B cell (primary cell): ENCODE measurements at regions not wholly inside any gene's neighbourhood (a gene's known extent, or its start where the extent isn't known, plus 50 kb on each side); places are given as distances from the start of the nearest gene placed in this dataset.

ENCODE experiments used
- ATAC-seq: fragments of 200-7000 bp; cut with Tn5 transposase; one replicate; pipeline ENCODE4 v1.10.0; 2021; ENCODE audit warnings: low read depth, mild to moderate bottlenecking, moderate number of reproducible peaks, moderate library complexity
- CTCF ChIA-PET: fragments of 350-600 bp; sonication (Branson Sonifier 250); formaldehyde crosslinking; loops from one replicate; lab custom pipeline; 2021; ENCODE audit warnings: antibody characterized with exemption, inconsistent platforms; lab: Charles Lee
- POLR2A ChIA-PET: fragments of 350-600 bp; sonication (Branson Sonifier 250); formaldehyde crosslinking; loops from one replicate; lab custom pipeline; 2021; ENCODE audit warnings: antibody characterized with exemption; lab: Charles Lee
- DNase-seq: peaks from one replicate; pipeline ENCODE4 v3.0.0; 2013
- H2AFZ ChIP-seq: 2 replicates; pipeline ENCODE4 v1.6.1; 2012; ENCODE audit warnings: mild to moderate bottlenecking, low read depth, low read length; ENCODE audit not compliant: insufficient read depth, poor library complexity, severe bottlenecking
- H3K27ac ChIP-seq, 2 donors: 1 replicate in 1 of 2; 2 replicates in 1 of 2; pipeline ENCODE4 v1.5.1; 2012 to 2013; ENCODE audit warnings: low read length in 2 of 2, mild to moderate bottlenecking in 2 of 2, moderate library complexity in 1 of 2
- H3K27me3 ChIP-seq, 4 experiments: fragments of 200-600 bp in 1 of 4; sonication (generic) in 1 of 4; replicated peaks in 1 of 4; 1 replicate in 2 of 4; 2 replicates in 2 of 4; pipeline versions ENCODE4 v1.6.1 to v1.7.0; 2013 to 2016; ENCODE audit warnings: low read length in 3 of 4, mild to moderate bottlenecking in 2 of 4, mixed read lengths in 1 of 4, moderate library complexity in 1 of 4; ENCODE audit not compliant: insufficient read depth in 4 of 4, control insufficient read depth in 3 of 4; ENCODE audit errors: control extremely low read depth in 1 of 4
- H3K36me3 ChIP-seq, 2 experiments: replicated peaks in 1 of 2; 1 replicate in 1 of 2; 2 replicates in 1 of 2; pipeline versions ENCODE4 v1.6.1 to v1.7.1; 2013; ENCODE audit warnings: low read length in 1 of 2; ENCODE audit not compliant: insufficient read depth in 2 of 2, control insufficient read depth in 1 of 2; ENCODE audit errors: control extremely low read depth in 1 of 2, extremely low read depth in 1 of 2
- H3K4me1 ChIP-seq, 2 donors: fragments of 200-600 bp in 1 of 2; sonication (generic) in 1 of 2; 1 replicate in 1 of 2; 2 replicates in 1 of 2; pipeline versions ENCODE4 v1.5.1 to v1.6.1; 2013 to 2017; ENCODE audit warnings: low read length in 2 of 2; ENCODE audit not compliant: control insufficient read depth in 2 of 2, insufficient read depth in 2 of 2
- H3K4me2 ChIP-seq: replicated peaks from 2 replicates; pipeline ENCODE3; 2012; ENCODE audit warnings: mild to moderate bottlenecking, low read depth, low read length; ENCODE audit not compliant: poor library complexity, severe bottlenecking
- H3K4me3 ChIP-seq, 5 experiments: fragments of 200-600 bp in 1 of 5; sonication (generic) in 1 of 5; 1 replicate in 3 of 5; 2 replicates in 2 of 5; pipeline versions ENCODE4 v1.5.1 to v1.7.0; 2011 to 2016; ENCODE audit warnings: low read length in 4 of 5, mild to moderate bottlenecking in 4 of 5, low read depth in 2 of 5, control low read depth in 1 of 5, moderate library complexity in 1 of 5; ENCODE audit not compliant: insufficient read depth in 1 of 5; ENCODE audit errors: control extremely low read depth in 1 of 5, extremely low read depth in 1 of 5
- H3K79me2 ChIP-seq: fragments of 200-600 bp; sonication (generic); one replicate; pipeline ENCODE4 v1.6.0; 2016; ENCODE audit warnings: low read length; ENCODE audit not compliant: control insufficient read depth, insufficient read depth
- H3K9ac ChIP-seq: fragments of 200-600 bp; sonication (generic); 2 replicates; pipeline ENCODE4 v1.6.1; 2017; ENCODE audit warnings: mild to moderate bottlenecking, low read length, moderate library complexity
- H3K9me3 ChIP-seq, 3 donors: one replicate each; pipeline versions ENCODE4 v1.6.1 to v1.7.1; 2013; ENCODE audit warnings: low read length in 2 of 3; ENCODE audit not compliant: control insufficient read depth in 2 of 3, insufficient read depth in 1 of 3; ENCODE audit errors: control extremely low read depth in 1 of 3
- H4K20me1 ChIP-seq: 2 replicates; pipeline ENCODE4 v1.6.0; 2012; ENCODE audit warnings: mild to moderate bottlenecking, low read length; ENCODE audit not compliant: insufficient read depth, control insufficient read depth, poor library complexity, severe bottlenecking
- H3K27ac Mint-ChIP-seq: one replicate; pipeline ENCODE4 v1.8.0; 2021; ENCODE audit warnings: mixed read lengths
- H3K27me3 Mint-ChIP-seq: one replicate; pipeline ENCODE4 v1.8.0; 2021; ENCODE audit warnings: mixed read lengths
- H3K4me1 Mint-ChIP-seq: one replicate; pipeline ENCODE4 v1.8.0; 2021; ENCODE audit warnings: mixed read lengths
- H3K4me3 Mint-ChIP-seq: one replicate; pipeline ENCODE4 v1.8.0; 2021; ENCODE audit warnings: mixed read lengths
- H3K9me3 Mint-ChIP-seq: one replicate; pipeline ENCODE4 v1.8.0; 2022; ENCODE audit warnings: mixed read lengths; ENCODE audit not compliant: insufficient read depth
- CTCF ChIP-seq: fragments of 200-600 bp; IDR thresholded peaks from one replicate; pipeline ENCODE4 v1.8.0; 2022; ENCODE audit warnings: antibody characterized with exemption, mild to moderate bottlenecking
- EZH2 ChIP-seq: IDR thresholded peaks from 2 replicates; pipeline ENCODE4 v1.6.1; 2012; ENCODE audit warnings: borderline replicate concordance, low read depth, mild to moderate bottlenecking, moderate library complexity, low read length; ENCODE audit not compliant: insufficient read depth, poor library complexity, severe bottlenecking
- WGBS: methylation state at CpG from one replicate; pipeline ENCODE4 v1.1.5; 2013; ENCODE audit warnings: missing lambda C conversion rate; ENCODE audit not compliant: insufficient coverage; 5-methylcytosine and 5-hydroxymethylcytosine counted together
- intact Hi-C: fragments of 100-400 bp; cut with micrococcal nuclease; formaldehyde crosslinking; loops from one replicate; pipeline ENCODE4 v1.10.0; 2022

DNA sequence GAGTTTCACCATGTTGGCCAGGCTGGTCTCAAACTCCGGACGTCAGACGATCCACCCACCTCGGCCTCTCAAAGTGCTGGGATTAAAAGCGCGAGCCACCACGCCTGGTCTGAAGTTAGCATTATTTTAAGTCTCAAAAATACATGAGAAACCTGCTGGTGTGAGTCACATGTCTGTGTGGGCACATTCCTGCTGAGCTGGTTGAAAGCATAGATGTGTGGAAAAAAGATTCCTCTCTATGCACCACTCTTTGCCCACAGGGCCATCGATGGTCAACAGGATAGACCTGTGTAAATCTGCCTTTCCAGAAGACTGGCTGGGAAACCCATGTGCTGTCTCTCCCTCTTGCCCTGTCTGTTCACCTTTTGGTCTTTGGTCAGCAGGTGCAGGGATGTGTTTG, 63.5 kb downstream of the CHRD start:
- no peaks in the 10 kb centered on the region for H3K36me3 ChIP-seq
- H4K20me1 ChIP-seq = no peaks in the 10 kb centered on the region
- Mint-ChIP-seq H3K4me1 (no peaks in the 10 kb centered on the region), H3K9me3 (peaks cover 2% of the 10 kb centered on the region), H3K27me3 (peaks cover 5% of the 10 kb centered on the region), H3K27ac (no peak overlapping the region), H3K4me3 (no peak overlapping the region)
- H3K4me2 ChIP-seq = no peak overlapping the region
- no peak overlapping the region for H3K27ac ChIP-seq
- H3K27me3 ChIP-seq = no peaks in the 10 kb centered on the region
- peaks cover 0 to 1% (median 0%) of the 10 kb centered on the region in 3 donors for H3K9me3 ChIP-seq
- POLR2A ChIA-PET = no interaction called here
- TF ChIP-seq EZH2 = no peak
- TF ChIP-seq CTCF = no peak
- DNase-seq = no peak
- H3K79me2 ChIP-seq = no peaks in the 10 kb centered on the region
- no peak overlapping the region for H3K4me3 ChIP-seq
- WGBS = 100% methylated on average over 3 of the region's 8 CpGs
- intact Hi-C loops = no loop called here
- H2AFZ ChIP-seq = no peak overlapping the region
- ATAC-seq = no peak
- no peak overlapping the region for H3K9ac ChIP-seq
- no peaks in the 10 kb centered on the region for H3K4me1 ChIP-seq
- CTCF ChIA-PET = interaction anchor here (0.6 kb wide), 1 partner anchor 23 kb away, joined by 3 read pairs; no protein-coding TSS in a partner anchor

- H3K4me3 Mint-ChIP-seq = no peak overlapping the region
- H3K36me3 ChIP-seq = no peaks in the 10 kb centered on the region
- ATAC-seq (no peak), DNase-seq (no peak)
- ChIA-PET CTCF (interaction anchor here (0.6 kb wide), 1 partner anchor 22 kb away, joined by 3 read pairs; no protein-coding TSS in a partner anchor), POLR2A (no interaction called here)
- no peaks in the 10 kb centered on the region for H3K79me2 ChIP-seq
- H3K4me3 ChIP-seq = no peak overlapping the region
- H4K20me1 ChIP-seq = no peaks in the 10 kb centered on the region
- TF ChIP-seq CTCF = no peak
- no peak for TF ChIP-seq EZH2
- H3K4me1 Mint-ChIP-seq = no peaks in the 10 kb centered on the region
- no peaks in the 10 kb centered on the region for H3K27me3 ChIP-seq
- H3K9ac ChIP-seq = no peak overlapping the region
- H3K9me3 Mint-ChIP-seq = no peaks in the 10 kb centered on the region
- no peak overlapping the region for H3K4me2 ChIP-seq
- no peak overlapping the region for H2AFZ ChIP-seq
- peaks cover 3% of the 10 kb centered on the region for H3K27me3 Mint-ChIP-seq
- H3K4me1 ChIP-seq = no peaks in the 10 kb centered on the region
- H3K9me3 ChIP-seq = no peaks in the 10 kb centered on the region
- intact Hi-C loops = no loop called here
- no peak overlapping the region for H3K27ac ChIP-seq
- H3K27ac Mint-ChIP-seq = no peak overlapping the region
- WGBS = 93% methylated on average over 4 of the region's 5 CpGs
Observed at GRCh38 chr3:184443831-184444230, 64.0 kb downstream of the CHRD start.
